OCI-LY3 (cell line): ENCODE measurements at regions not wholly inside any gene's neighbourhood (a gene's known extent, or its start where the extent isn't known, plus 50 kb on each side); places are given as distances from the start of the nearest gene placed in this dataset.

Experiments
- H2AFZ ChIP-seq: fragments of 200-600, 300-600 bp; shearing (Covaris generic); 2 replicates; pipeline ENCODE4 v1.6.0; 2014; ENCODE audit warnings: antibody characterized with exemption, low read depth, low read length
- H3K27ac ChIP-seq: fragments of 200-600, 300-600 bp; sonication (generic); 2 replicates; pipeline ENCODE4 v1.5.1; 2014; ENCODE audit warnings: mild to moderate bottlenecking, low read length, moderate library complexity, mixed read lengths
- H3K27me3 ChIP-seq: fragments of 200-600, 300-600 bp; sonication (generic); 2 replicates; pipeline ENCODE4 v1.6.1; 2014; ENCODE audit warnings: low read depth, low read length, mixed read lengths
- H3K36me3 ChIP-seq: fragments of 200-600, 300-600 bp; sonication (generic); replicated peaks from 2 replicates; pipeline ENCODE3; 2014; ENCODE audit warnings: low read depth, low read length, mixed read lengths
- H3K4me1 ChIP-seq: fragments of 300-600, 200-600 bp; sonication (generic); 2 replicates; pipeline ENCODE4 v1.6.1; 2014; ENCODE audit warnings: low read length, mixed read lengths
- H3K4me2 ChIP-seq: fragments of 200-600, 300-600 bp; sonication (generic); 2 replicates; pipeline ENCODE4 v1.6.1; 2014; ENCODE audit warnings: low read length, mixed read lengths
- H3K4me3 ChIP-seq: fragments of 300-600, 200-600 bp; sonication (generic); 2 replicates; pipeline ENCODE4 v1.5.1; 2014; ENCODE audit warnings: antibody characterized with exemption, mild to moderate bottlenecking, low read length, moderate library complexity
- H3K79me2 ChIP-seq: fragments of 300-600, 200-600 bp; shearing (Covaris generic); 2 replicates; pipeline ENCODE4 v1.6.1; 2014; ENCODE audit warnings: mild to moderate bottlenecking, low read length, mixed read lengths
- H3K9ac ChIP-seq: fragments of 300-600, 200-600 bp; shearing (Covaris generic); 2 replicates; pipeline ENCODE4 v1.6.0; 2014; ENCODE audit warnings: mild to moderate bottlenecking, low read length, moderate library complexity
- H3K9me3 ChIP-seq: fragments of 200-600, 300-600 bp; shearing (Covaris generic); 2 replicates; pipeline ENCODE4 v1.6.1; 2014; ENCODE audit warnings: low read length, mixed read lengths; ENCODE audit not compliant: insufficient read depth
- H4K20me1 ChIP-seq: fragments of 200-600, 300-600 bp; sonication (generic); 2 replicates; pipeline ENCODE4 v1.6.1; 2016; ENCODE audit warnings: low read length, mixed read lengths; ENCODE audit not compliant: insufficient read depth
- CTCF ChIP-seq: fragments of 200-600, 300-600 bp; sonication (generic); IDR thresholded peaks from 2 replicates; pipeline ENCODE4 v1.5.1; 2014; ENCODE audit warnings: antibody characterized with exemption, low read length, low read depth
- EZH2phosphoT487 ChIP-seq: fragments of 200-600 bp; shearing (Covaris generic); IDR thresholded peaks from 2 replicates; pipeline ENCODE4 v1.6.1; 2018; ENCODE audit warnings: antibody characterized with exemption, mixed run types, low read depth

DNA sequence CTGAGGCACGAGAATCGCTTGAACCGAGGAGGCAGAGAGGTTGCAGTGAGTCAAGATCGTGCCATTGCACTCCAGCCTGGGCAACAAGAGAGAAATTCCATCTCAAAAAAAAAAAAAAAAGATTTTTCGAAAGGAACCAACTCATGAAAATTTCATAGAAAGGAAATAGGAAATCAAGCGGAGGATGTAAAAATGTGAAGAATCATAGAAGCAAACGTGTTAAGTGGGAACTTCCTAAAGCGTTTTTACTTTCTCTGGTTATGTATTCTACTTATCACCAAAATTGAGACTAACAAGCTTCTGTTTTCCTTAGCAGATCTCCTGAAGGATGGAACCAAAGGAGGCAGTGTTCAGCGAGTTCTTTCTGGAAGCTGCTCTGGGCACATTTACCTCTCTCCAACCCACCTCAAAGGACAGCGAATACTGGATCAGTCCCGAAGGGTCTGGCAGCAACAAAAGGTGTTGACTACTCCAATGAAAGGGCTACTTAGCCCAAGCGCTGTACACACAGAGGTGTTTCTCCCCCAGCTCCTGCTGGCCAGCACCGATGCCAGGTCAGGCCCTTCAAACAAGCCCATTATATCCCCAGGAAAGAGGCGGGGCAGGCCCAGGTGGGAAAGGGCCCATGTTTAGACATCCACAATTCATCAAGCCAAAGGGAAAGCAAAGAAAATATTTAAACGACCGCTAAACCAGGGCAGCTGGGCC lies 327.5 kb upstream of the JARID2 start:
- H3K9me3 ChIP-seq = no peaks in the 10 kb centered on the region
- H3K36me3 ChIP-seq = no peaks in the 10 kb centered on the region
- H4K20me1 ChIP-seq = no peaks in the 10 kb centered on the region
- H2AFZ ChIP-seq = no peak overlapping the region
- no peak overlapping the region for H3K4me3 ChIP-seq
- no peak overlapping the region for H3K27ac ChIP-seq
- peaks cover 24% of the 10 kb centered on the region for H3K4me1 ChIP-seq
- H3K27me3 ChIP-seq = no peaks in the 10 kb centered on the region
- TF ChIP-seq EZH2phosphoT487 (no peak), CTCF (no peak)
- H3K4me2 ChIP-seq = no peak overlapping the region
- no peak overlapping the region for H3K9ac ChIP-seq
- H3K79me2 ChIP-seq = no peaks in the 10 kb centered on the region

GRCh38 chr6:14919038-14919670 lies 326.7 kb upstream of the JARID2 start:
- Histone ChIP-seq H3K4me3 (no peak overlapping the region), H3K9ac (no peak overlapping the region), H3K27ac (no peak overlapping the region), H3K79me2 (no peaks in the 10 kb centered on the region), H3K27me3 (no peaks in the 10 kb centered on the region), H2AFZ (no peak overlapping the region), H3K4me1 (peaks cover 24% of the 10 kb centered on the region), H4K20me1 (no peaks in the 10 kb centered on the region), H3K9me3 (no peaks in the 10 kb centered on the region), H3K36me3 (no peaks in the 10 kb centered on the region), H3K4me2 (no peak overlapping the region)
- TF ChIP-seq EZH2phosphoT487 = no peak
- TF ChIP-seq CTCF = no peak

- Histone ChIP-seq H3K4me1 (peaks cover 24% of the 10 kb centered on the region), H3K27me3 (no peaks in the 10 kb centered on the region), H4K20me1 (no peaks in the 10 kb centered on the region), H3K4me3 (no peak overlapping the region), H3K9ac (no peak overlapping the region), H2AFZ (no peak overlapping the region), H3K9me3 (no peaks in the 10 kb centered on the region), H3K27ac (no peak overlapping the region), H3K4me2 (no peak overlapping the region), H3K79me2 (no peaks in the 10 kb centered on the region), H3K36me3 (no peaks in the 10 kb centered on the region)
- TF ChIP-seq EZH2phosphoT487 (no peak), CTCF (no peak)
Observed at GRCh38 chr6:14920276-14920675, 325.6 kb upstream of the JARID2 start.

DNA sequence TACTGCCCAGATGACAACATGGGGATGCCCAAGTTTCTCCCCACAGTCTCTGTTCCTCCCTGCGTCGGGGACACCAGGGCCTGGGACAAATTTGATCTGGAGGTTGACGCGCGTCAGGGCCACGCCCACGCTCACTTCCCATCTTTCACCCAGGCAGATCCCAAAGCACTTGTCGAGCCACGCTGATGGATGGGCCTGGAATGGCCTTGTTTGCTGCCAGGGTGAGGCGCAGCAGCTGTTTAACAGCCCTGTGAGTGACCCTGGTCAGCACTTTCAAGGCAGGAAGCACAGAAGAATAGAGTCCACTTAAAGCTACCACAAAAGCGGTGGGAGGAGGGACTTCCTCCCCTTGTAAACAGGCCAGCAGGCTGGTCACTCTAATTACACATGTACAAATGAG lies 324.7 kb upstream of the JARID2 start:
- no peak overlapping the region for H3K27ac ChIP-seq
- H3K4me2 ChIP-seq = peak overlapping the region; percentile 17; the same call in 1 of the 2 replicates
- no peaks in the 10 kb centered on the region for H4K20me1 ChIP-seq
- peaks cover 24% of the 10 kb centered on the region for H3K4me1 ChIP-seq
- no peak overlapping the region for H3K9ac ChIP-seq
- H3K27me3 ChIP-seq = no peaks in the 10 kb centered on the region; the same call in 1 of the 2 replicates
- H3K4me3 ChIP-seq = no peak overlapping the region
- no peak for TF ChIP-seq EZH2phosphoT487
- no peak for TF ChIP-seq CTCF
- no peaks in the 10 kb centered on the region for H3K9me3 ChIP-seq
- no peak overlapping the region for H2AFZ ChIP-seq
- H3K79me2 ChIP-seq = no peaks in the 10 kb centered on the region
- H3K36me3 ChIP-seq = no peaks in the 10 kb centered on the region
